Bronchial epithelial cell (primary cell): ENCODE measurements at regions not wholly inside any gene's neighbourhood (a gene's known extent, or its start where the extent isn't known, plus 50 kb on each side); places are given as distances from the start of the nearest gene placed in this dataset.
A peak's percentile ranks its signal among the peaks of the same experiment; 100 is the strongest.

Experiments
- DNase-seq: peaks from one replicate; pipeline ENCODE4 v3.0.0-alpha.2; 2010; ENCODE audit warnings: low read depth
- FAIRE-seq: peaks from 2 replicates; lab custom pipeline; 2011; peaks lifted over from hg19 to GRCh38; lab: Jason Lieb, UNC
- H3K27me3 ChIP-seq: 2 replicates; pipeline ENCODE4 v1.5.1; 2011; ENCODE audit warnings: low read length; ENCODE audit not compliant: control insufficient read depth, insufficient read depth
- H3K36me3 ChIP-seq: 2 replicates; pipeline ENCODE4 v1.5.1; 2011; ENCODE audit warnings: low read length; ENCODE audit not compliant: control insufficient read depth, insufficient read depth
- H3K4me3 ChIP-seq: 2 replicates; pipeline ENCODE4 v1.5.1; 2011; ENCODE audit warnings: mild to moderate bottlenecking, low read depth, low read length, control low read depth
- TF ChIP-seq, protein P1 (sequence below): IDR thresholded peaks from 2 replicates; pipeline ENCODE4 v1.5.1; 2011; ENCODE audit warnings: mild to moderate bottlenecking, moderate library complexity, low read length, control low read depth, inconsistent platforms; ENCODE audit not compliant: insufficient read depth, severe bottlenecking

DNA sequence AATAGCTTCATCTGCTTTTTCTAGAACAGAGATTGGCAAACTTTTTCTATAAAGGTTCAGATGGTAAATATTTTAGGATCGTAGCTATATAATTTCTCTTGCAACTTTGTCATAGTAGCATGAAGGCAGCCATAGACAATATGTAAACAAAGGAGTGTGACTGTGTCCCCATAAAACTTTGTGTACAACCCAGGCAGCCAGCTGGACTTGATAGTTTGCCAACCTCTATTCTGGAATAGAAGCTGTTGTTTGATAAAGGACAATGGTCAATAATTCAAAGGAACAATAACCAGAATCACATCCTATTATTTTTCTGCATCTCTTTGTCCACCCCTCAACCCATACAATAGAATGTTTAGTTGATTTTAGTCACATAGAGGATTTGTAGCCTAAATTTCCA lies 286.7 kb downstream of the LMX1A start:
- FAIRE-seq (no peak), DNase-seq (no peak)
- H3K27me3 ChIP-seq: no peaks in the 10 kb centered on the region

DNA sequence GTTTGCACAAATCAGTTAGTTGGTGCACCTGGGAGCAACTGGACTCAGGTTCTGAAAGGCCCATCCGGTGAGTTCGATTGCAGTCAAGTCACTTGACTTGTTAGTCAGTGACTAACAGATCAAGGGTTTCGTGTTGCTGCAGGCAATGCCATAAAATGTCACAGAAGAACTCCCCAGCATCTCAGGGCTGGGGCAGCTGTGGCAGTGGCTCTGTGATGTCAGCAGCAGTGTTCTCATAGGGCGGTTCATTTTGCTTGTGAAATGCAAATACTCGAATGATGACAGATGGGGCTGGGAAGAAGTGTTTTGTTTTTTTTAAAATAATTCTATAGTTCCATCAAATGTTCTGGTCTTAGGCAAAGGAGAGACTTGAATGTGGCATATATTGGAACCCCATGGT lies 287.8 kb downstream of the LMX1A start:
- DNase-seq (peak; percentile 14), FAIRE-seq (no peak)
- H3K4me3 ChIP-seq: no peak overlapping the region
- no peaks in the 10 kb centered on the region for H3K36me3 ChIP-seq
- TF ChIP-seq, protein P1, sequence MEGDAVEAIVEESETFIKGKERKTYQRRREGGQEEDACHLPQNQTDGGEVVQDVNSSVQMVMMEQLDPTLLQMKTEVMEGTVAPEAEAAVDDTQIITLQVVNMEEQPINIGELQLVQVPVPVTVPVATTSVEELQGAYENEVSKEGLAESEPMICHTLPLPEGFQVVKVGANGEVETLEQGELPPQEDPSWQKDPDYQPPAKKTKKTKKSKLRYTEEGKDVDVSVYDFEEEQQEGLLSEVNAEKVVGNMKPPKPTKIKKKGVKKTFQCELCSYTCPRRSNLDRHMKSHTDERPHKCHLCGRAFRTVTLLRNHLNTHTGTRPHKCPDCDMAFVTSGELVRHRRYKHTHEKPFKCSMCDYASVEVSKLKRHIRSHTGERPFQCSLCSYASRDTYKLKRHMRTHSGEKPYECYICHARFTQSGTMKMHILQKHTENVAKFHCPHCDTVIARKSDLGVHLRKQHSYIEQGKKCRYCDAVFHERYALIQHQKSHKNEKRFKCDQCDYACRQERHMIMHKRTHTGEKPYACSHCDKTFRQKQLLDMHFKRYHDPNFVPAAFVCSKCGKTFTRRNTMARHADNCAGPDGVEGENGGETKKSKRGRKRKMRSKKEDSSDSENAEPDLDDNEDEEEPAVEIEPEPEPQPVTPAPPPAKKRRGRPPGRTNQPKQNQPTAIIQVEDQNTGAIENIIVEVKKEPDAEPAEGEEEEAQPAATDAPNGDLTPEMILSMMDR: no peak
- no peaks in the 10 kb centered on the region for H3K27me3 ChIP-seq

More for the DNA sequence above, 286.7 kb downstream of the LMX1A start:
- H3K4me3 ChIP-seq: no peak overlapping the region
- H3K36me3 ChIP-seq: no peaks in the 10 kb centered on the region
- TF ChIP-seq, protein P1: no peak

DNA sequence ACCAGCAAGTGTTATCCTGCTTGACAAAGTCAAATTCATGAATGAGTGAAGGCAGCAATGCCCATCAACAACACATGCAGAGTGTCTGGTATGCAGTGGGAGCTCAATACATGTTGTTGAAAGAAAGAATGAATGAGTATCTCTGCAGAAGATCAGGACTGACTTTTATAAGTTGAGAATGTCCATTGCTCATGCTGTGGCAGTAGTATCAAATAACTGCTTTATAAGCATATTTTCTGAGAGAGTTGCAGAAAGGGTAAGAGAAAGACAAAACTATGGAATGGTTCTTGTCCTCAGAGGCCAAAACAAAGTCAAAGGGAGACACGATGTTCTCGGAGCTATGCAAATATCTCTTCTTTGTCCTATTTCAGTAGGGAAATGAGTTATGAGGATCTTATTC lies 288.7 kb downstream of the LMX1A start:
- TF ChIP-seq, protein P1: no peak
- H3K36me3 ChIP-seq: no peaks in the 10 kb centered on the region
- H3K27me3 ChIP-seq: no peaks in the 10 kb centered on the region
- H3K4me3 ChIP-seq: no peak overlapping the region
- FAIRE-seq (no peak), DNase-seq (no peak)

DNA sequence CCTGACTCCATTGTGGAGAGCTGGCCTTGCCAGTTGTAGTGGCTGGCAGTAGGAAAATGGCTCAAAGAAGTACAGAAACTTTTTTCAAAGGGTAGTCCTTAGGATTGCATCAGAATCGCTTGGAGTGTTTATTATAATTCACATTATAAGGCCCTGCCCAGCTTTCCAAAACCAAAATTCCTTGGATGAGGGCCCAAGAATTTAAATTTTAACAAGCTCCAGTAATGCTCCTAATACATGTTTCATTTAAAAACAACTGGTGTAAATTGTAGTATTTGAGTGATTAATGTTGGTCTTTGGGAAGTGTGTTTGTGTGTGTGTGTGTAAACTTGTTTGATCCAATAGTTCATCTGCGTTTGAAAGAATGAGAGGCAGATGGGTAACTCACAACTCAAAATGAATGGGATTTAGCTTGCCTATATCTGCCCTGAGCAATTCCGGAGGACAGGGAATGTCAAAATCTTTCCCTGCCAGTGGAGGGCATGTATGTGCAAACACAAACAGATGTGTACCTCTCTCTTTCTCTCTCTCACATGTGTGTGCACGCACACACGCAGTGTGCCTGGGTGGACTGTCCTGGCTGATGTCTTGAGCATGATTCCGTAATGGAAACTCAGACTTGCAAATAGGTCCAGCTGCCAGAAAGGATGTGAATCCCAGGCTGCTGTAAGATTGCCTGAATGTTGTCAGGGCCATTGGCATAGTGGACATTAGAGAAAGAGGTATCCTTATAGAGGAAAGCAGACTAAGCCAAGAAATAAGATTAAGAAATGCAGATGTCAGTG lies 293.1 kb downstream of the LMX1A start:
- Histone ChIP-seq H3K4me3 (no peak overlapping the region), H3K27me3 (no peaks in the 10 kb centered on the region), H3K36me3 (no peaks in the 10 kb centered on the region)
- DNase-seq (no peak), FAIRE-seq (peak; percentile 36)
- TF ChIP-seq, protein P1: no peak

DNA sequence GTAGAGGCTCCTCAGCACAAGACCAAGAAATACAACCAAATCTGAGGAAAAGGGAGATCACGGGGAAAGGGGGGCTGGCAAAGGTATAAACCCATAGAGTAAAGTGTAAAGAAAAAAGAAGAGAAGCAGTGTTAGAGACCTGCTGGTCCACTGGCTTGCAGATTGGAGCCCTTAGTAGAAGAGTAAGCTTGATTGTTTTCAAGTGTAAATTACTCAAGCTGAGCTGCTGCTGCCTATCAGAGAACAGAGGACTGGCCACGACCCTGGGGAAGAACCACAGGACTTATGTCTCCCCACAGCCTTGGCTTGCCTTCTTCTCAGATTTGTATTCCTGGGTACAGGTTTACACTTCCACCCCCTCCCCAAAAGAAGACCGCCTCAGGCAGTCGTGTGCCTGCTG lies 294.2 kb downstream of the LMX1A start:
- DNase-seq: no peak

More for the DNA sequence above, 294.2 kb downstream of the LMX1A start:
- H3K27me3 ChIP-seq: no peaks in the 10 kb centered on the region
- TF ChIP-seq, protein P1: no peak
- H3K4me3 ChIP-seq: no peak overlapping the region
- H3K36me3 ChIP-seq: no peaks in the 10 kb centered on the region
- no peak for FAIRE-seq
